HepG2 (cell line): ENCODE measurements at regions not wholly inside any gene's neighbourhood (a gene's known extent, or its start where the extent isn't known, plus 50 kb on each side); places are given as distances from the start of the nearest gene placed in this dataset.

ENCODE experiments used
- ARID4A ChIP-seq: sonication (generic); formaldehyde crosslinking; IDR thresholded peaks from 2 replicates; pipeline ENCODE4 v1.5.0; 2020; ENCODE audit warnings: mild to moderate bottlenecking, missing genetic modification reagents, borderline replicate concordance
- CBX1 ChIP-seq: IDR thresholded peaks from one replicate; pipeline ENCODE4 v1.6.1; 2016; ENCODE audit warnings: antibody characterized with exemption, low read depth
- CBX2 ChIP-seq, 2 experiments: fragments of 200-600 bp in 1 of 2; sonication (generic); formaldehyde crosslinking in 1 of 2; IDR thresholded peaks; 2 replicates each; pipeline versions ENCODE4 v1.7.0 to v1.8.1; 2018 to 2022; ENCODE audit warnings: low read depth in 2 of 2, low read length in 1 of 2, mild to moderate bottlenecking in 1 of 2, missing genetic modification reagents in 1 of 2
- ETV6 ChIP-seq: sonication (generic); formaldehyde crosslinking; conservative IDR thresholded peaks from 2 replicates; pipeline ENCODE4 v1.4.0; 2020; ENCODE audit warnings: missing genetic modification reagents
- KDM3A ChIP-seq: IDR thresholded peaks from 2 replicates; pipeline ENCODE4 v1.6.1; 2018; ENCODE audit warnings: low read depth, missing compliant biosample characterization
- KLF6 ChIP-seq: IDR thresholded peaks from 2 replicates; pipeline ENCODE4 v1.8.0; 2016; ENCODE audit warnings: missing biosample characterization, missing genetic modification reagents
- LCORL ChIP-seq, 2 experiments: fragments of 450-650 bp in 1 of 2; sonication (generic) in 1 of 2; formaldehyde crosslinking in 1 of 2; IDR thresholded peaks; 2 replicates each; pipeline versions ENCODE4 v1.5.0 to v1.6.1; 2017 to 2020; ENCODE audit warnings: antibody characterized with exemption in 1 of 2, missing genetic modification reagents in 1 of 2
- MAFF ChIP-seq: IDR thresholded peaks from 2 replicates; pipeline ENCODE4 v1.6.1; 2011; ENCODE audit warnings: low read depth, low read length, improper control_type of control experiment
- MEIS1 ChIP-seq: sonication (generic); formaldehyde crosslinking; IDR thresholded peaks from 2 replicates; pipeline ENCODE4 v1.9.0; 2021; ENCODE audit warnings: mild to moderate bottlenecking, missing genetic modification reagents, moderate library complexity, borderline replicate concordance
- SKIL ChIP-seq: sonication (generic); formaldehyde crosslinking; IDR thresholded peaks from 2 replicates; pipeline ENCODE4 v1.8.0; 2022; ENCODE audit warnings: missing genetic modification reagents, mild to moderate bottlenecking, moderate library complexity, borderline replicate concordance
- ZBTB40 ChIP-seq, 2 experiments: fragments of 450-650 bp in 1 of 2; sonication (generic) in 1 of 2; formaldehyde crosslinking in 1 of 2; IDR thresholded peaks; 2 replicates each; pipeline versions ENCODE4 v1.6.1 to v1.8.0; 2016 to 2022; ENCODE audit warnings: antibody characterized with exemption in 1 of 2, mild to moderate bottlenecking in 1 of 2, missing genetic modification reagents in 1 of 2
- ZNF354B ChIP-seq: sonication (generic); formaldehyde crosslinking; IDR thresholded peaks from 2 replicates; pipeline ENCODE4 v1.8.0; 2022; ENCODE audit warnings: mild to moderate bottlenecking, missing genetic modification reagents

GRCh38 chr20:50304923-50305635 is 114.4 kb downstream of the CEBPB start (continued):
- TF ChIP-seq ZBTB40 (IDR thresholded peaks at IDR 0.05) = no peak
- peak; percentile 96 for TF ChIP-seq ZBTB40 (CRISPR knock-in tag; IDR thresholded peaks at IDR 0.05)
- TF ChIP-seq MEIS1 = peak; percentile 91; the same call in 1 of the 2 replicates
- TF ChIP-seq ARID4A (CRISPR knock-in tag) = peak; percentile 70
- TF ChIP-seq ZNF354B = peak; percentile 93; the same call in 1 of the 2 replicates
- TF ChIP-seq KDM3A = peak; percentile 99
- TF ChIP-seq ETV6 (CRISPR knock-in tag) = peak; percentile 95
- no peak for TF ChIP-seq CBX2 (IDR thresholded peaks at IDR 0.05; ENCODE audit: low read depth, low read length)
- peak; percentile 99 for TF ChIP-seq CBX2 (CRISPR knock-in tag; IDR thresholded peaks at IDR 0.05; ENCODE audit: low read depth)
- no peak; the same call in 1 of the 2 replicates for TF ChIP-seq MAFF
- TF ChIP-seq CBX1 = peak; percentile 94
- no peak for TF ChIP-seq LCORL (IDR thresholded peaks at IDR 0.05)
- TF ChIP-seq LCORL (CRISPR knock-in tag; IDR thresholded peaks at IDR 0.05) = peak; percentile 99
- TF ChIP-seq SKIL (CRISPR knock-in tag) = peak; percentile 96
- peak; percentile 95 for TF ChIP-seq KLF6 (CRISPR knock-in tag)
